GM12878 (cell line): ENCODE measurements at regions not wholly inside any gene's neighbourhood (a gene's known extent, or its start where the extent isn't known, plus 50 kb on each side); places are given as distances from the start of the nearest gene placed in this dataset.

Experiments used
- POLR2AphosphoS5 ChIP-seq: IDR thresholded peaks from 2 replicates; pipeline ENCODE4 v1.6.1; 2011; ENCODE audit warnings: mild to moderate bottlenecking, low read length, inconsistent platforms
- RAD21 ChIP-seq: IDR thresholded peaks from 2 replicates; pipeline ENCODE4 v1.6.1; 2011; ENCODE audit warnings: mild to moderate bottlenecking, low read depth, low read length, moderate library complexity; ENCODE audit not compliant: insufficient read depth
- TF ChIP-seq, protein P1 (sequence below): fragments of 450-650 bp; IDR thresholded peaks from 2 replicates; pipeline ENCODE4 v1.6.1; 2018; ENCODE audit warnings: mild to moderate bottlenecking, low read depth, moderate library complexity; ENCODE audit not compliant: partially characterized antibody

DNA sequence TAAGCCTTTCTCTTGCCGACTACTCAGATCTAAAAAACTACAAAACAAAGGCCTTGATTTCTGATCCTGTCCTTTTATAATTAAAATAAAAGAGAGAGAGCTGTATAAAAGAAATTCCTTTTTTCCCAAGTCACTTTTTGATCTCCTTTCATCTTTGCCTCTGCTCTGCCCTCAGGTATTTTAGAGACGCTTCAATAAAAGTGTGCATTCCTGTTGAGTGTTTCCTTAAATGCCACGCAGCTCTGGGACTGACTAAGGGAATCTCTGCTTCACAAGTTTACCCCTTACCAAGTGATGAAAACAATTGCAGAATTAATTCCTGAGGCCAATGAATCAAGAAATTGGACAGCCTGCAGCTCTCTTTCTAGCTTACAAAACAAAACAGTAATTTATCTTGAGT is 1109.8 kb downstream of the TMTC2 start:
- TF ChIP-seq RAD21 (no peak), POLR2AphosphoS5 (no peak)
- TF ChIP-seq, protein P1, sequence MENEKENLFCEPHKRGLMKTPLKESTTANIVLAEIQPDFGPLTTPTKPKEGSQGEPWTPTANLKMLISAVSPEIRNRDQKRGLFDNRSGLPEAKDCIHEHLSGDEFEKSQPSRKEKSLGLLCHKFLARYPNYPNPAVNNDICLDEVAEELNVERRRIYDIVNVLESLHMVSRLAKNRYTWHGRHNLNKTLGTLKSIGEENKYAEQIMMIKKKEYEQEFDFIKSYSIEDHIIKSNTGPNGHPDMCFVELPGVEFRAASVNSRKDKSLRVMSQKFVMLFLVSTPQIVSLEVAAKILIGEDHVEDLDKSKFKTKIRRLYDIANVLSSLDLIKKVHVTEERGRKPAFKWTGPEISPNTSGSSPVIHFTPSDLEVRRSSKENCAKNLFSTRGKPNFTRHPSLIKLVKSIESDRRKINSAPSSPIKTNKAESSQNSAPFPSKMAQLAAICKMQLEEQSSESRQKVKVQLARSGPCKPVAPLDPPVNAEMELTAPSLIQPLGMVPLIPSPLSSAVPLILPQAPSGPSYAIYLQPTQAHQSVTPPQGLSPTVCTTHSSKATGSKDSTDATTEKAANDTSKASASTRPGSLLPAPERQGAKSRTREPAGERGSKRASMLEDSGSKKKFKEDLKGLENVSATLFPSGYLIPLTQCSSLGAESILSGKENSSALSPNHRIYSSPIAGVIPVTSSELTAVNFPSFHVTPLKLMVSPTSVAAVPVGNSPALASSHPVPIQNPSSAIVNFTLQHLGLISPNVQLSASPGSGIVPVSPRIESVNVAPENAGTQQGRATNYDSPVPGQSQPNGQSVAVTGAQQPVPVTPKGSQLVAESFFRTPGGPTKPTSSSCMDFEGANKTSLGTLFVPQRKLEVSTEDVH: no peak
